22Rv1 (cell line): ENCODE measurements at regions not wholly inside any gene's neighbourhood (a gene's known extent, or its start where the extent isn't known, plus 50 kb on each side); places are given as distances from the start of the nearest gene placed in this dataset.

ENCODE experiments used
- ZFX ChIP-seq: fragments of 450-650 bp; IDR thresholded peaks from 2 replicates; pipeline ENCODE4 v1.6.1; 2017; ENCODE audit warnings: antibody characterized with exemption, borderline replicate concordance
- TF ChIP-seq, protein P1 (sequence below): fragments of 450-650 bp; IDR thresholded peaks from 2 replicates; pipeline ENCODE4 v1.5.1; 2017; ENCODE audit warnings: mild to moderate bottlenecking

DNA sequence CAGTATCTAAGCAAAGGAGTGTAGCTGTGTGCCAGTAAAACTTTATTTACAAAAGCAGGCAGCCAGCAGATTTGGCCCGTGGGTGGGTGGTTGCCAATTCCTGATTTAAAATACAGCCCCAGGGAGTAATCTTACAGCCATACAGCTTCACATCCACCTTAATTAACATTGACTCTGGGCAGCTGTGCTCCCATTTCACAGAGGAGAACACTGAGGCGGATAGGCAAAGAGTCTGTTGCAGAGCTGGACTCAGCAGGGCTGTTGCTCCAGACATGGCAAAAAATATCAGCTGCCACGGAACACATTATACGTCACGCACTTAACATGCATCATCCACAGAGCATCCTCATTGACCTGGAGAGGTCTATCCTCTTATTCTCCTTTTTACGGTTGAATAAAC is 289.9 kb downstream of the DHX35 start:
- TF ChIP-seq, protein P1, sequence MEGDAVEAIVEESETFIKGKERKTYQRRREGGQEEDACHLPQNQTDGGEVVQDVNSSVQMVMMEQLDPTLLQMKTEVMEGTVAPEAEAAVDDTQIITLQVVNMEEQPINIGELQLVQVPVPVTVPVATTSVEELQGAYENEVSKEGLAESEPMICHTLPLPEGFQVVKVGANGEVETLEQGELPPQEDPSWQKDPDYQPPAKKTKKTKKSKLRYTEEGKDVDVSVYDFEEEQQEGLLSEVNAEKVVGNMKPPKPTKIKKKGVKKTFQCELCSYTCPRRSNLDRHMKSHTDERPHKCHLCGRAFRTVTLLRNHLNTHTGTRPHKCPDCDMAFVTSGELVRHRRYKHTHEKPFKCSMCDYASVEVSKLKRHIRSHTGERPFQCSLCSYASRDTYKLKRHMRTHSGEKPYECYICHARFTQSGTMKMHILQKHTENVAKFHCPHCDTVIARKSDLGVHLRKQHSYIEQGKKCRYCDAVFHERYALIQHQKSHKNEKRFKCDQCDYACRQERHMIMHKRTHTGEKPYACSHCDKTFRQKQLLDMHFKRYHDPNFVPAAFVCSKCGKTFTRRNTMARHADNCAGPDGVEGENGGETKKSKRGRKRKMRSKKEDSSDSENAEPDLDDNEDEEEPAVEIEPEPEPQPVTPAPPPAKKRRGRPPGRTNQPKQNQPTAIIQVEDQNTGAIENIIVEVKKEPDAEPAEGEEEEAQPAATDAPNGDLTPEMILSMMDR = no peak
- TF ChIP-seq ZFX = no peak
